ENCODE measurements at regions not wholly inside any gene's neighbourhood (a gene's known extent, or its start where the extent isn't known, plus 50 kb on each side); places are given as distances from the start of the nearest gene placed in this dataset.

- Histone ChIP-seq H3K79me2 (ENCODE audit: control insufficient read depth, insufficient read depth, low read length) (no peaks in the 10 kb centered on the region), H4K20me1 (ENCODE audit: control insufficient read depth, extremely low read depth, insufficient read depth, low read length) (no peaks in the 10 kb centered on the region), H3K27ac (ENCODE audit: control insufficient read depth, insufficient read depth, low read length) (no peak overlapping the region), H3K4me3 (ENCODE audit: control insufficient read depth in 2 of 3, extremely low read depth in 1 of 3, insufficient read depth in 2 of 3, low read depth in 1 of 3, low read length in 3 of 3) (no peak overlapping the region), H2AFZ (ENCODE audit: control insufficient read depth, low read length) (no peak overlapping the region), H3K9me1 (ENCODE audit: control insufficient read depth, extremely low read depth, insufficient read depth, low read length) (no peaks in the 10 kb centered on the region), H3K27me3 (ENCODE audit: control insufficient read depth, extremely low read depth, insufficient read depth, low read length) (peaks cover 19% of the 10 kb centered on the region), H3K4me1 (ENCODE audit: control insufficient read depth, extremely low read depth, insufficient read depth, low read length) (peaks cover 9% of the 10 kb centered on the region), H3K36me3 (ENCODE audit: control insufficient read depth in 2 of 2, extremely low read depth in 1 of 2, insufficient read depth in 2 of 2, low read length in 2 of 2) (no peaks in the 10 kb centered on the region), H3K9me3 (ENCODE audit: control insufficient read depth, low read depth, low read length) (no peaks in the 10 kb centered on the region), H3K9ac (ENCODE audit: control insufficient read depth, extremely low read depth, insufficient read depth, low read length) (no peak overlapping the region), H3K4me2 (ENCODE audit: control insufficient read depth, extremely low read depth, insufficient read depth, low read depth, low read length) (no peak overlapping the region)
- FAIRE-seq, result no peak
- dilution Hi-C loops (cut with MboI; ENCODE audit: extremely low pct_ligation_motif_present, low sequenced_read_pairs), result no loop called here
- TF ChIP-seq CTCF (optimal IDR thresholded peaks at IDR 0.05 in 1 of 3, IDR thresholded peaks at IDR 0.05 in 1 of 3, conservative IDR thresholded peaks at IDR 0.05 in 1 of 3; ENCODE audit: extremely low read depth in 1 of 3, insufficient read depth in 2 of 3, low read length in 3 of 3), result no peak
- no peak for TF ChIP-seq EZH2 (IDR thresholded peaks at IDR 0.05; ENCODE audit: low read length)
- no peak for DNase-seq (ENCODE audit: low read depth, low spot score)
Measured at GRCh38 chr3:168251371-168251770, 155.6 kb upstream of the GOLIM4 start.

- FAIRE-seq (peak; percentile 39), DNase-seq (ENCODE audit: low read depth, low spot score) (no peak)
- Histone ChIP-seq H3K79me2 (ENCODE audit: control insufficient read depth, insufficient read depth, low read length) (no peaks in the 10 kb centered on the region), H3K4me3 (ENCODE audit: control insufficient read depth in 2 of 3, extremely low read depth in 1 of 3, insufficient read depth in 2 of 3, low read depth in 1 of 3, low read length in 3 of 3) (peak overlapping the region; percentile 41 to 63 (median 55)), H3K27ac (ENCODE audit: control insufficient read depth, insufficient read depth, low read length) (no peak overlapping the region), H3K4me1 (ENCODE audit: control insufficient read depth, extremely low read depth, insufficient read depth, low read length) (peaks cover 9% of the 10 kb centered on the region), H3K9me3 (ENCODE audit: control insufficient read depth, low read depth, low read length) (no peaks in the 10 kb centered on the region), H3K9ac (ENCODE audit: control insufficient read depth, extremely low read depth, insufficient read depth, low read length) (no peak overlapping the region), H2AFZ (ENCODE audit: control insufficient read depth, low read length) (no peak overlapping the region), H3K4me2 (ENCODE audit: control insufficient read depth, extremely low read depth, insufficient read depth, low read depth, low read length) (peak overlapping the region; percentile 93), H4K20me1 (ENCODE audit: control insufficient read depth, extremely low read depth, insufficient read depth, low read length) (no peaks in the 10 kb centered on the region), H3K36me3 (ENCODE audit: control insufficient read depth in 2 of 2, extremely low read depth in 1 of 2, insufficient read depth in 2 of 2, low read length in 2 of 2) (no peaks in the 10 kb centered on the region), H3K27me3 (ENCODE audit: control insufficient read depth, extremely low read depth, insufficient read depth, low read length) (peaks cover 19% of the 10 kb centered on the region), H3K9me1 (ENCODE audit: control insufficient read depth, extremely low read depth, insufficient read depth, low read length) (no peaks in the 10 kb centered on the region)
- TF ChIP-seq CTCF (optimal IDR thresholded peaks at IDR 0.05 in 1 of 3, IDR thresholded peaks at IDR 0.05 in 1 of 3, conservative IDR thresholded peaks at IDR 0.05 in 1 of 3; ENCODE audit: extremely low read depth in 1 of 3, insufficient read depth in 2 of 3, low read length in 3 of 3) (no peak), EZH2 (IDR thresholded peaks at IDR 0.05; ENCODE audit: low read length) (no peak)
- dilution Hi-C loops (cut with MboI; ENCODE audit: extremely low pct_ligation_motif_present, low sequenced_read_pairs), result no loop called here
Measured at GRCh38 chr3:168250415-168250861, 154.7 kb upstream of the GOLIM4 start.

All from keratinocyte (primary cell).